ENCODE measurements at regions not wholly inside any gene's neighbourhood (a gene's known extent, or its start where the extent isn't known, plus 50 kb on each side); places are given as distances from the start of the nearest gene placed in this dataset.

- in situ Hi-C loops (cut with HindIII; ENCODE audit: extremely low pct_ligation_motif_present, low pct_unique_long_range_greater_than_20kb), result no loop called here
- BruUV-seq (replicated peaks), result no TSS peak
- no peak overlapping the region for H3K9ac ChIP-seq (ENCODE audit: insufficient read depth, low read depth, low read length)
- ChIA-PET POLR2A (no interaction called here), CTCF (ENCODE audit: low intra/inter-chr PET ratio, low total read pairs) (no interaction called here)
- no peaks in the 10 kb centered on the region for H3K4me1 ChIP-seq (ENCODE audit: insufficient read depth, low read length)
- peak; percentile 17 for DNase-seq (ENCODE audit: low spot score)
- intact Hi-C loops (cut with micrococcal nuclease; ENCODE audit: unreplicated experiment), result no loop called here
- H3K27me3 ChIP-seq (ENCODE audit: control insufficient read depth in 1 of 2, insufficient read depth in 2 of 2, low read length in 2 of 2), result no peaks in the 10 kb centered on the region
- H3K4me3 ChIP-seq (replicated peaks in 1 of 3; ENCODE audit: insufficient read depth in 1 of 3, low read depth in 2 of 3, low read length in 3 of 3), result no peak overlapping the region
- H3K9me3 ChIP-seq (ENCODE audit: low read length), result no peaks in the 10 kb centered on the region
- H3K36me3 ChIP-seq (replicated peaks in 1 of 2; ENCODE audit: control insufficient read depth in 1 of 2, insufficient read depth in 2 of 2, low read length in 2 of 2), result no peaks in the 10 kb centered on the region
- H3K27ac ChIP-seq (ENCODE audit: extremely low read length, insufficient read depth, low read length), result no peak overlapping the region
- WGBS (ENCODE audit: low lambda C conversion rate), result 2% methylated on average over 5 of the region's 5 CpGs
- no peak for FAIRE-seq
- ATAC-seq, result no peak
- H3K79me2 ChIP-seq (ENCODE audit: insufficient read depth, low read length), result no peaks in the 10 kb centered on the region
- TF ChIP-seq ZNF557 (CRISPR knock-in tag; IDR thresholded peaks at IDR 0.05) (no peak), ZNF407 (CRISPR knock-in tag; IDR thresholded peaks at IDR 0.05; ENCODE audit: not compliant biosample characterization) (no peak), ZNF75D (CRISPR knock-in tag; IDR thresholded peaks at IDR 0.05; ENCODE audit: borderline replicate concordance) (no peak), ZNF501 (CRISPR knock-in tag; IDR thresholded peaks at IDR 0.05) (no peak)
- H2AFZ ChIP-seq (ENCODE audit: low read length), result no peak overlapping the region
- no peak overlapping the region for H3K4me2 ChIP-seq (ENCODE audit: low read depth, low read length)
- H4K20me1 ChIP-seq (ENCODE audit: insufficient read depth, low read length), result no peaks in the 10 kb centered on the region
Observed at GRCh38 chr18:71682591-71682990, 861.6 kb downstream of the CBLN2 start.

Data from HepG2 (cell line).